Progenitor cell of endocrine pancreas (in vitro differentiated cells): ENCODE measurements at regions not wholly inside any gene's neighbourhood (a gene's known extent, or its start where the extent isn't known, plus 50 kb on each side); places are given as distances from the start of the nearest gene placed in this dataset.
"Not testable (repeated sequence)": the region's sequence is repeated elsewhere in the genome, so short reads cannot be mapped to it uniquely, and the experiment has no call there.

ENCODE experiments used
- DNase-seq: peaks from one replicate; pipeline ENCODE4 v3.0.0; 2021; ENCODE audit warnings: low spot score; ENCODE audit not compliant: unreplicated experiment
- H3K27ac Mint-ChIP-seq: 2 replicates; pipeline ENCODE4 v1.8.0; 2021; ENCODE audit warnings: mild to moderate bottlenecking, moderate library complexity, mixed read lengths
- H3K27me3 Mint-ChIP-seq: 2 replicates; pipeline ENCODE4 v1.8.0; 2021; ENCODE audit warnings: mixed read lengths
- H3K36me3 Mint-ChIP-seq: 2 replicates; pipeline ENCODE4 v1.8.0; 2022; ENCODE audit warnings: mixed read lengths; ENCODE audit not compliant: insufficient read depth
- H3K4me1 Mint-ChIP-seq: 2 replicates; pipeline ENCODE4 v1.8.0; 2021; ENCODE audit warnings: low read depth, mixed read lengths
- H3K4me3 Mint-ChIP-seq: 2 replicates; pipeline ENCODE4 v1.8.0; 2021; ENCODE audit warnings: low read depth, mild to moderate bottlenecking, moderate library complexity, mixed read lengths
- H3K9me3 Mint-ChIP-seq: 2 replicates; pipeline ENCODE4 v1.8.0; 2021; ENCODE audit warnings: low read depth, mixed read lengths
- CTCF ChIP-seq: fragments of 200-600 bp; sonication (generic); IDR thresholded peaks from one replicate; pipeline ENCODE4 v1.5.0; 2021; ENCODE audit warnings: antibody characterized with exemption, mild to moderate bottlenecking; ENCODE audit not compliant: unreplicated experiment

GRCh38 chr13:58478858-58479257 is 847.3 kb downstream of the PCDH17 start:
- Mint-ChIP-seq H3K4me1 (peaks cover 7% of the 10 kb centered on the region), H3K36me3 (peaks cover 1% of the 10 kb centered on the region), H3K27ac (no peak overlapping the region), H3K27me3 (no peaks in the 10 kb centered on the region), H3K9me3 (no peaks in the 10 kb centered on the region), H3K4me3 (no peak overlapping the region)
- no peak for DNase-seq
- no peak for TF ChIP-seq CTCF

- no peaks in the 10 kb centered on the region for H3K9me3 Mint-ChIP-seq
Measured at GRCh38 chr13:58480061-58480460, 848.5 kb downstream of the PCDH17 start.

GRCh38 chr13:58488251-58488650 is 856.7 kb downstream of the PCDH17 start:
- DNase-seq: no peak
- Mint-ChIP-seq H3K4me3 (no peak overlapping the region), H3K9me3 (no peaks in the 10 kb centered on the region), H3K36me3 (no peaks in the 10 kb centered on the region), H3K4me1 (no peaks in the 10 kb centered on the region), H3K27ac (no peak overlapping the region), H3K27me3 (no peaks in the 10 kb centered on the region)
- no peak for TF ChIP-seq CTCF

More at GRCh38 chr13:58480061-58480460, 848.5 kb downstream of the PCDH17 start:
- H3K36me3 Mint-ChIP-seq: peaks cover 1% of the 10 kb centered on the region
- TF ChIP-seq CTCF: no peak
- no peaks in the 10 kb centered on the region for H3K27me3 Mint-ChIP-seq
- no peak for DNase-seq
- H3K27ac Mint-ChIP-seq: no peak overlapping the region
- H3K4me1 Mint-ChIP-seq: peaks cover 7% of the 10 kb centered on the region
- no peak overlapping the region for H3K4me3 Mint-ChIP-seq

GRCh38 chr13:58495668-58496067 is 864.1 kb downstream of the PCDH17 start:
- Mint-ChIP-seq H3K27ac (no peak overlapping the region), H3K4me1 (peaks cover 12% of the 10 kb centered on the region), H3K27me3 (no peaks in the 10 kb centered on the region), H3K36me3 (no peaks in the 10 kb centered on the region), H3K4me3 (no peak overlapping the region), H3K9me3 (no peaks in the 10 kb centered on the region)
- DNase-seq: no peak
- TF ChIP-seq CTCF: no peak

GRCh38 chr13:58500938-58501337 is 869.4 kb downstream of the PCDH17 start:
- H3K27me3 Mint-ChIP-seq: no peaks in the 10 kb centered on the region
- H3K4me1 Mint-ChIP-seq: peaks cover 24% of the 10 kb centered on the region
- no peak overlapping the region for H3K27ac Mint-ChIP-seq
- H3K4me3 Mint-ChIP-seq: no peak overlapping the region
- DNase-seq: no peak
- H3K9me3 Mint-ChIP-seq: peaks cover 4% of the 10 kb centered on the region
- TF ChIP-seq CTCF: no peak
- H3K36me3 Mint-ChIP-seq: peaks cover 7% of the 10 kb centered on the region

- Mint-ChIP-seq H3K9me3 (peaks cover 13% of the 10 kb centered on the region), H3K4me1 (peaks cover 18% of the 10 kb centered on the region)
- not testable (repeated sequence) for H3K27me3 Mint-ChIP-seq, H3K4me3 Mint-ChIP-seq, H3K27ac Mint-ChIP-seq, DNase-seq, H3K36me3 Mint-ChIP-seq
Measured at GRCh38 chr13:58504202-58504700, 872.7 kb downstream of the PCDH17 start.

- H3K27ac Mint-ChIP-seq, H3K4me3 Mint-ChIP-seq, H3K27me3 Mint-ChIP-seq, DNase-seq: not testable (repeated sequence)
- peaks cover 22% of the 10 kb centered on the region for H3K9me3 Mint-ChIP-seq
- peaks cover 12% of the 10 kb centered on the region for H3K4me1 Mint-ChIP-seq
- peaks cover 10% of the 10 kb centered on the region for H3K36me3 Mint-ChIP-seq
Measured at GRCh38 chr13:58505262-58505920, 873.8 kb downstream of the PCDH17 start.
